Mesendoderm (in vitro differentiated cells): ENCODE measurements at regions not wholly inside any gene's neighbourhood (a gene's known extent, or its start where the extent isn't known, plus 50 kb on each side); places are given as distances from the start of the nearest gene placed in this dataset.

Experiments
- DNase-seq: peaks from one replicate; pipeline ENCODE4 v3.0.0; 2013
- H2AK5ac ChIP-seq: 2 replicates; pipeline ENCODE4 v1.6.1; 2013; ENCODE audit warnings: low read length, inconsistent platforms
- H2BK120ac ChIP-seq: 2 replicates; pipeline ENCODE4 v1.6.1; 2013; ENCODE audit warnings: low read depth, mild to moderate bottlenecking, low read length, moderate library complexity, mixed read lengths
- H2BK15ac ChIP-seq: replicated peaks from 2 replicates; pipeline ENCODE4 v1.6.1; 2013; ENCODE audit warnings: low read depth, mild to moderate bottlenecking, moderate library complexity
- H2BK5ac ChIP-seq: 2 replicates; pipeline ENCODE4 v1.6.1; 2013; ENCODE audit warnings: low read length, inconsistent platforms
- H3K18ac ChIP-seq: 2 replicates; pipeline ENCODE4 v1.6.1; 2013; ENCODE audit warnings: mild to moderate bottlenecking, low read length, mixed read lengths
- H3K23ac ChIP-seq: one replicate; pipeline ENCODE4 v1.6.1; 2013; ENCODE audit warnings: low read length
- H3K27ac ChIP-seq: 2 replicates; pipeline ENCODE4 v1.5.1; 2013; ENCODE audit warnings: low read depth, mild to moderate bottlenecking, inconsistent platforms, low read length, moderate library complexity
- H3K27me3 ChIP-seq: 2 replicates; pipeline ENCODE4 v1.6.1; 2013; ENCODE audit warnings: low read length, control low read depth, mild to moderate bottlenecking, inconsistent platforms; ENCODE audit not compliant: insufficient read depth, poor library complexity
- H3K36me3 ChIP-seq: 2 replicates; pipeline ENCODE4 v1.6.1; 2013; ENCODE audit warnings: low read length, inconsistent platforms; ENCODE audit not compliant: control insufficient read depth, insufficient read depth
- H3K4ac ChIP-seq: one replicate; pipeline ENCODE4 v1.6.1; 2013; ENCODE audit warnings: low read depth, mild to moderate bottlenecking, low read length, moderate library complexity
- H3K4me1 ChIP-seq: 2 replicates; pipeline ENCODE4 v1.6.1; 2013; ENCODE audit warnings: low read depth, low read length, inconsistent platforms; ENCODE audit not compliant: control insufficient read depth
- H3K4me2 ChIP-seq: 2 replicates; pipeline ENCODE4 v1.6.1; 2013; ENCODE audit warnings: low read length
- H3K4me3 ChIP-seq: 2 replicates; pipeline ENCODE4 v1.5.1; 2013; ENCODE audit warnings: mild to moderate bottlenecking, low read length
- H3K56ac ChIP-seq: one replicate; pipeline ENCODE4 v1.6.1; 2013; ENCODE audit warnings: low read length
- H3K79me1 ChIP-seq: 2 replicates; pipeline ENCODE4 v1.6.1; 2013; ENCODE audit warnings: low read length, inconsistent platforms
- H3K79me2 ChIP-seq: 2 replicates; pipeline ENCODE4 v1.6.1; 2013; ENCODE audit warnings: mild to moderate bottlenecking, low read length; ENCODE audit not compliant: control insufficient read depth, insufficient read depth
- H3K9ac ChIP-seq: 2 replicates; pipeline ENCODE4 v1.6.1; 2013; ENCODE audit warnings: low read length, inconsistent platforms
- H4K5ac ChIP-seq: one replicate; pipeline ENCODE4 v1.6.1; 2013; ENCODE audit warnings: low read length
- H4K8ac ChIP-seq: one replicate; pipeline ENCODE4 v1.6.1; 2013; ENCODE audit warnings: low read depth, mild to moderate bottlenecking, control low read depth, low read length, moderate library complexity
- WGBS: extraction: QIAGEN DNeasy Blood & Tissue Kit; methylation state at CpG from one replicate; pipeline ENCODE4 v1.1.7; 2013; ENCODE audit warnings: low lambda C conversion rate, missing lambda C conversion rate; ENCODE audit not compliant: insufficient coverage; ENCODE audit errors: extremely low coverage; 5-methylcytosine and 5-hydroxymethylcytosine counted together

DNA sequence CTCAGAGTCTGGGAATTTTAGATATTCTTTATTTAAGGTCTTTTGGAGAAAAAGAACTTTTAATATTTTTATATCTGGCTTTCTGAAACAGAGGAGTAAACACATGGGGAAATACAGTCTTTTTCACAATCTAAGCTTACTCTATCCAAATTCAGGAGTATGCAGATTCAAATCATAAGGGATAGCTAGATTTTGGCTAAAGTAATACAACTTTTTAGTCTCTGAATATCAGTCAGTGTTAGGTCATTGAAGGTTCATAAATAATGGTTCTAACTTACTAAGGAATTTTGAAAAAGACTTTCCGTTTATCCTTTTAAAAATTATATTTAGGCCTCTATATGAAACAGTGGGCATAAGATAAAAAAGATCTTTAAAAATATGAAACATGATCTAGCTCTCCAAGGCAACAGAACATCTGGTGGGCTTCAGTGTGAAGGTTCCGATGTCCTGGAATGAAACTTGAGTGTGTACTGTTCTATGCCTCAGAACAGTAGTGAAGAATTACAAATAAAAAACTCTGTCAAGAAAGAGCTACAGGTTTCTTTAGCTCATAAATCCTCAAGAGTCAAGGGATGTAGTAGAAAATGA, 165.2 kb upstream of the PDGFD start:
- no peaks in the 10 kb centered on the region for H3K79me2 ChIP-seq
- no peaks in the 10 kb centered on the region for H3K27me3 ChIP-seq
- H3K56ac ChIP-seq = no peak overlapping the region
- H3K18ac ChIP-seq = no peak overlapping the region
- no peaks in the 10 kb centered on the region for H3K36me3 ChIP-seq
- no peak overlapping the region for H2BK5ac ChIP-seq
- H3K9ac ChIP-seq = no peak overlapping the region
- no peak overlapping the region for H3K4me2 ChIP-seq
- WGBS = no CpG with 5 or more reads among the region's 2 CpGs
- H2BK15ac ChIP-seq = no peak overlapping the region
- H3K27ac ChIP-seq = no peak overlapping the region
- no peak overlapping the region for H2BK120ac ChIP-seq
- H3K79me1 ChIP-seq = no peaks in the 10 kb centered on the region
- no peak overlapping the region for H4K8ac ChIP-seq
- H2AK5ac ChIP-seq = no peak overlapping the region
- no peaks in the 10 kb centered on the region for H3K4me1 ChIP-seq
- no peak overlapping the region for H3K4me3 ChIP-seq
- H3K4ac ChIP-seq = no peak overlapping the region
- no peak overlapping the region for H3K23ac ChIP-seq
- no peak overlapping the region for H4K5ac ChIP-seq
- DNase-seq = no peak

DNA sequence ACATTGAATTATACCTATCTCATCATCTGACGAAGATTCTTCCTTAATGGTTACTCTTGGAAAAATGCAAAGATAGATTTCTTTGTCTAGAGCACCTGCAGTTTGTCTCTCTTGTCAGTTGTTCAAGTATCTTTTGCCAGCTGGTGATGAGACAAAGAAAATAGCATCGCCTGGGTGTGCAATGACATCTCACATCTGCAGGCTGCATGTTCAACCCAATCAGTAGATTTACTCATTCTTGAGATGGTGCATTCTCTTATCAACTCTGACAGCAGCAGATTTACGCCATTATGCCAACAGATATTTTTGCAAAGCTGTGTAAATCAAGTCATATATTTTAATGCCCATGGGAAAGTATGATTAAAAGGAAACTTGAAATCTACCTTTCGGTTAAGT, 164.6 kb upstream of the PDGFD start:
- Histone ChIP-seq H2BK5ac (no peak overlapping the region), H3K27me3 (no peaks in the 10 kb centered on the region)
- WGBS = no CpG with 5 or more reads among the region's 4 CpGs

DNA sequence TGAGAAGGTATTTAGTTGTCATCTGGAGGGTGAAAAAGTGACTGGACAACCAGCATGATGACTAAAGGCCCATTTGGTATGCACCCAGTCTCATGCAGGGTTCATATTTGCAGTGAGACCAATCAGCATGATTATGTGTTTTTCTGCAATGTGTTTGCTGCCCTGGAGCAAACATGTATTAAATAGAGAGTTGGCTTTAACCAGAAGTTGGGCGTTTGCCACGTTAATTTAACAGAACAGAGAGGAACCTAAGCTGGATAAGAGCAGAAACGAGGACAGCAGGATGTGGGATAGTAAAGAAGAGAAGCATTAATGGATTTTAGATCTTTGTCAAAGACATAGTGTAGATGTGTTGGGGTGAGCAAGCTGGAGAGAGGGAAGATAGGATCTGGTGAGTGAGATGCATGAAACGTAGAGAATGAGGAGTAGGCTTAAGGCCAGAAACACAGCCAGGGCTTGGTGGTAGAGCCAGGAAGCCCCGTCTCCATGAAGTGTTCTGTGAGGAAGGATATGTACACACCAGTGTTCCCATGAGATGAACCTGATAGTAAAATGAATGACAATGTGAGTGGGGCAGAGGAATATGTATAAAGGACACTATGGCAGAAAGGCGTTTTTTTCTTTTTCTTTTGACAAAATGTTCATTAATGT, 164.0 kb upstream of the PDGFD start:
- H3K4me3 ChIP-seq = no peak overlapping the region
- no peak overlapping the region for H3K4me2 ChIP-seq
- no peaks in the 10 kb centered on the region for H3K79me1 ChIP-seq
- no peak overlapping the region for H3K18ac ChIP-seq
- no peak overlapping the region for H3K23ac ChIP-seq
- H2BK5ac ChIP-seq = no peak overlapping the region
- no peak overlapping the region for H2BK15ac ChIP-seq
- no peaks in the 10 kb centered on the region for H3K4me1 ChIP-seq
- no peak overlapping the region for H3K4ac ChIP-seq
- no peak overlapping the region for H4K8ac ChIP-seq
- no peak overlapping the region for H4K5ac ChIP-seq
- H3K79me2 ChIP-seq = no peaks in the 10 kb centered on the region
- WGBS = no CpG with 5 or more reads among the region's 6 CpGs
- H3K36me3 ChIP-seq = no peaks in the 10 kb centered on the region
- no peak overlapping the region for H3K27ac ChIP-seq
- no peak overlapping the region for H2AK5ac ChIP-seq
- no peaks in the 10 kb centered on the region for H3K27me3 ChIP-seq
- no peak overlapping the region for H3K9ac ChIP-seq
- no peak overlapping the region for H2BK120ac ChIP-seq
- no peak overlapping the region for H3K56ac ChIP-seq
- no peak for DNase-seq

More for the DNA sequence above, 164.6 kb upstream of the PDGFD start:
- H3K79me2 ChIP-seq = no peaks in the 10 kb centered on the region
- no peak overlapping the region for H3K4me2 ChIP-seq
- DNase-seq = no peak
- H2BK120ac ChIP-seq = no peak overlapping the region
- H3K27ac ChIP-seq = no peak overlapping the region
- H3K79me1 ChIP-seq = no peaks in the 10 kb centered on the region
- H3K4me3 ChIP-seq = no peak overlapping the region
- no peak overlapping the region for H2AK5ac ChIP-seq
- no peaks in the 10 kb centered on the region for H3K4me1 ChIP-seq
- H3K9ac ChIP-seq = no peak overlapping the region
- no peak overlapping the region for H3K18ac ChIP-seq
- H4K8ac ChIP-seq = no peak overlapping the region
- no peaks in the 10 kb centered on the region for H3K36me3 ChIP-seq
- H3K56ac ChIP-seq = no peak overlapping the region
- H2BK15ac ChIP-seq = no peak overlapping the region
- H3K4ac ChIP-seq = no peak overlapping the region
- no peak overlapping the region for H4K5ac ChIP-seq
- H3K23ac ChIP-seq = no peak overlapping the region

DNA sequence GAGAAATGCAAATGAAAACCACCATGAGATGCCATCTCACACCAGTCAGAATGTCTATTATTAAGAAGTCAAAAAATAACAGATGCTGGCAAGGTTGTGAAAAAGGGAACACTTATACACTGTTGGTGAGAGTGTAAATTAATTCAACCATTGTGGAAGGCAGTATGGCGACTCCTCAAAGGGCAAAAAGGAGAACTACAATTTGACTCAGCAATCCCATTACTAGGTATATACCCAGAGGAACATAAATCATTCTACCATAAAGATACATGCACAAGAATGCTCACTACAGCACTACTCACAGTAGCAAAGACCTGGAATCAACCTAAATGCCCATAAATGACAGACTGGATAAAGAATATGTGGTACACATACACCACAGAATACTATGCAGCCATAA, 161.1 kb upstream of the PDGFD start:
- no peak overlapping the region for H3K4me2 ChIP-seq
- H2BK15ac ChIP-seq = no peak overlapping the region
- no peak overlapping the region for H2AK5ac ChIP-seq
- no peak for DNase-seq
- no peak overlapping the region for H3K18ac ChIP-seq
- no peak overlapping the region for H3K4ac ChIP-seq
- no peak overlapping the region for H3K27ac ChIP-seq
- no peaks in the 10 kb centered on the region for H3K27me3 ChIP-seq
- no peak overlapping the region for H2BK120ac ChIP-seq
- no peak overlapping the region for H4K5ac ChIP-seq
- no peak overlapping the region for H3K9ac ChIP-seq
- H3K23ac ChIP-seq = no peak overlapping the region
- no peak overlapping the region for H4K8ac ChIP-seq
- H2BK5ac ChIP-seq = no peak overlapping the region
- H3K36me3 ChIP-seq = no peaks in the 10 kb centered on the region
- no peaks in the 10 kb centered on the region for H3K79me1 ChIP-seq
- H3K4me3 ChIP-seq = no peak overlapping the region
- no peaks in the 10 kb centered on the region for H3K79me2 ChIP-seq
- no CpG with 5 or more reads among the region's 1 CpG for WGBS
- no peak overlapping the region for H3K56ac ChIP-seq
- H3K4me1 ChIP-seq = no peaks in the 10 kb centered on the region

DNA sequence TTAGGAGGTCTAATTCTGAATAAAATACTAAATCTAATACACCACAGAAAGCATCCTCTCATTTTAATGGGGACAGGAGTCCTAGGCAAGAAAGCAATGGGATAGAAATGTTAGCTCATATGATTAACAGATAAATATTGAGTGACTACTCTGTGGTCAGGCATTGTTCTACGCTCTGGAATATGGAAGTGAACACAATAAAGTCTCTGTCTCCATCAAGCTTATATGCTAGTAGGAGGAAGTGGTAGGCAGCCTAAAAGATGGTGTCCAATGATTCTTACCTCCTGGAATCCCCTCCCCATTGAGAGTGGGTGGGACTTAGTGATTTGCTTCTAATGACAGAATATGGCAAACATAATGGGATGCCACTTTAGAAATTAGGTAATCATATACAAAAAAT, 160.3 kb upstream of the PDGFD start:
- Histone ChIP-seq H3K18ac (no peak overlapping the region), H3K23ac (no peak overlapping the region), H3K4me2 (no peak overlapping the region), H3K56ac (no peak overlapping the region), H3K27me3 (no peaks in the 10 kb centered on the region), H3K79me1 (no peaks in the 10 kb centered on the region), H2AK5ac (no peak overlapping the region), H3K9ac (no peak overlapping the region), H3K4ac (no peak overlapping the region), H3K79me2 (no peaks in the 10 kb centered on the region), H2BK120ac (no peak overlapping the region), H3K36me3 (no peaks in the 10 kb centered on the region), H2BK5ac (no peak overlapping the region), H3K4me1 (no peaks in the 10 kb centered on the region), H2BK15ac (no peak overlapping the region), H4K5ac (no peak overlapping the region), H4K8ac (no peak overlapping the region), H3K27ac (no peak overlapping the region), H3K4me3 (no peak overlapping the region)
- no peak for DNase-seq
- no CpG with 5 or more reads among the region's 1 CpG for WGBS

DNA sequence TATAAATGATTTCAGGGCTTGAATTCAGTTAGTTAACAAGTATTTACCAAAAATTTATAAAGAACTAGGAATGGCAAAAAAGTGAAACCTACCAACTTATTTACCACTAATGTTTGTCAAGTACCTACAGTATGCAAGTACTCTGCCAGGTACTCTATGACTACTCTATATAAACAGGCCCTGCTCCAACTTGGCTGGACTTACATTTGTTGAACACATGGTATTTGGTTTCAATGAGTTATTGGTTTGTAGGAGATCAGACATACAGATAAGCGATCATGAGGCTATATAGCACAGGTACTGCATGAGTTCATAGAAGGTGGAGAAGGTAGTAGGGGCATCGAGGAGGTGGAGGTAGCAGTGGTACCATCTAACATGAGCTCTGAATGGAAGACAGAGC, 159.9 kb upstream of the PDGFD start:
- no peak overlapping the region for H3K4ac ChIP-seq

More for the DNA sequence above, 159.9 kb upstream of the PDGFD start:
- no peak overlapping the region for H3K4me2 ChIP-seq
- H2BK15ac ChIP-seq = no peak overlapping the region
- H3K4me3 ChIP-seq = no peak overlapping the region
- no peak overlapping the region for H4K5ac ChIP-seq
- no peaks in the 10 kb centered on the region for H3K36me3 ChIP-seq
- H3K56ac ChIP-seq = no peak overlapping the region
- no peak overlapping the region for H2BK120ac ChIP-seq
- H3K79me1 ChIP-seq = no peaks in the 10 kb centered on the region
- H3K23ac ChIP-seq = no peak overlapping the region
- H3K27me3 ChIP-seq = no peaks in the 10 kb centered on the region
- H3K18ac ChIP-seq = no peak overlapping the region
- H3K27ac ChIP-seq = no peak overlapping the region
- DNase-seq = no peak
- no CpG with 5 or more reads among the region's 2 CpGs for WGBS
- no peak overlapping the region for H3K9ac ChIP-seq
- no peaks in the 10 kb centered on the region for H3K79me2 ChIP-seq
- no peaks in the 10 kb centered on the region for H3K4me1 ChIP-seq
- no peak overlapping the region for H2AK5ac ChIP-seq
- H4K8ac ChIP-seq = no peak overlapping the region
- H2BK5ac ChIP-seq = no peak overlapping the region
